ENCODE measurements at regions not wholly inside any gene's neighbourhood (a gene's known extent, or its start where the extent isn't known, plus 50 kb on each side); places are given as distances from the start of the nearest gene placed in this dataset.

DNA sequence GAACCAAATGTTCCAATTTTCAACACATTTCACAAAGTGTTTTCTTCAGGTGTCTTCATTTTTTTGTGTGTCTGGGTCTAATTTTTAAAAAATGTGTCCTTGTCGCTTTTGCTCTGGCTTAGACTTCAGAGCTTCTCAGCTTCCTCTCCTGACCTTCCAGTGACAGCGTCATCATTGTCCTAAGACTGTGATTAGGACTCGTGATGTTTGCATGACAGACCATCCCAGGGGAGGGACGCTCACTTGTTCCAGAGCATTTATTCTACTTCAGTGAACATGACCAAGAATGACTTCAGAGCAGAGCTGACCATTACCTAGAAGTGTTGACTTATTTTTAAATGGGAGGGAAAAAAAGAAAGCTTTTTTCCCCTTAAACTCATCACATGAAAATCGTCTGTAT is 591.9 kb downstream of the IRS1 start:
- no peak for DNase-seq (ENCODE audit: low spot score)

- no peak for DNase-seq (ENCODE audit: low spot score)
Measured at GRCh38 chr2:226199555-226199954, 600.1 kb downstream of the IRS1 start.

GRCh38 chr2:226198956-226199355 is 600.7 kb downstream of the IRS1 start:
- DNase-seq (ENCODE audit: low spot score): no peak

DNA sequence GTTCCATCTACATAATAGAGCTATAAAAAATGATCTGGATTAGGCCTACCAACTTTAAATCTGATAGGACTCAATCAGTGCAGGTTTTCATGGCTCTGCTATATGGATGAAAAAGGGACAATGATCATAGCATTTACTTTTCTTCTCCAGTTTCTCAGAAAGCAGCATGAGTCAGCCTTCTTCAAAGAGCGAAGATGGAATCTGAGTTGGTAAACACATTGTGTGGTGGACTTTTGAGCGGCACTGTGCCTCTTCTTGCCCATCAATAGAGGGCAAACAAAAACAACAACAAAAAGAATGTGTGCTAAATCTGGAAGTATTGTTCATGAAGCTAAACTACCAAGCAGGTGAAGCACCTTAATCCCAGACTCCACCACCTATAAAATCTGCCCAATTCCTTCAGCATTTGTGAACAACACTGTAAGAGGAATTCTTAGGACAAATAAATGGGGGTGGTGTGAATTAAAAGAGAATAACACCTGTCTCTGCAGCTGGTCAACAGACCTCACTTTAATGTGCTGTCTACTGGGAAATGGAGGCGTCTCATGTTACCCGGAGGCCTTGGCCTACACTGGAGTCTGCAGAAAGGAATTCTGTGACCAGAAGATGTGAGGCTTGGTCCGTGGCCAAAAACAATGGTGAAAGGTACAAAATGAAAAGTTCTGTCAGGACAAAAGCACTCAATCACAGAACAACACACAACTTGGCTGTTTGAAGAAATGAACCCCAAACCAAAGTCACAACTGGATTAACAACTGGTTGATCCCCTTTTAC is 609.0 kb downstream of the IRS1 start:
- DNase-seq (ENCODE audit: low spot score): no peak

DNA sequence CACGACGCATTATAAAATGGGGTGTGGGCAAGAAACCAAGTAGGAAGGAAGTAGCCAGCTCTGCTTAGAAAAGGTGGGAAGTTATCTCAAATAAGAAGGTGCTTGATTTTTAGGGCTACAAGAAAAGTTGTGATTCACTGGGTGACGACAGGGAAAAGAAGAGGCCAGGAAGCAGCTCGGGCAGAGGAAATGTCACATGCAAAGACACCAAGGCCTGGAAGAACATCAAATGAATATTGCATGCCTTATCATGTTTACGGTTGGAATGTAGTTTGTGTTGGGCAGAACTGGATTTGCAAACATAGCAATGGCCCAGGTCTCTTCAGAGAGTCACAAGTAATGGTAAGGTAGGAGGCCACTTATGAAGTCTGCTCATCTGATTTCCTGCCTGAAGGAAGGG is 610.6 kb downstream of the IRS1 start:
- no peak for DNase-seq (ENCODE audit: low spot score)

DNA sequence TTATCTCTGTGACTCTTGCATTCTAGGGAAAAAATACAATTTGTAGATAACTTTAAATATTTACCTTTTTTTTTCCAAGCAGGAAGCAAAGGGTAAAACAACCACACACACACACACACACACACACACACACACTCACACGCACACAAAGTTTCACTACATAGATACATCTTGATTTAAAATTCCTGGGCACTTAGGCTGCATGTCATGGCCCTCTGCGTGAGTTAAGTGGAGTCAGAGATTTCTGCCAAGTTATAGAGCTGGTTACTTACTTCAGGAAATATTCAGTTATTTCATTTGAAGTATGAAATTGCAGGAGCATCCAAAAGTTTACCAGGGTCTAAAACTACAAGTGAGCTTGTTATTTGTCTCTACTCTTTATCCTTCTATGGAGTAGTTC is 612.0 kb downstream of the IRS1 start:
- DNase-seq (ENCODE audit: low spot score): no peak

GRCh38 chr2:226187156-226187555 is 612.5 kb downstream of the IRS1 start:
- DNase-seq (ENCODE audit: low spot score): no peak

DNA sequence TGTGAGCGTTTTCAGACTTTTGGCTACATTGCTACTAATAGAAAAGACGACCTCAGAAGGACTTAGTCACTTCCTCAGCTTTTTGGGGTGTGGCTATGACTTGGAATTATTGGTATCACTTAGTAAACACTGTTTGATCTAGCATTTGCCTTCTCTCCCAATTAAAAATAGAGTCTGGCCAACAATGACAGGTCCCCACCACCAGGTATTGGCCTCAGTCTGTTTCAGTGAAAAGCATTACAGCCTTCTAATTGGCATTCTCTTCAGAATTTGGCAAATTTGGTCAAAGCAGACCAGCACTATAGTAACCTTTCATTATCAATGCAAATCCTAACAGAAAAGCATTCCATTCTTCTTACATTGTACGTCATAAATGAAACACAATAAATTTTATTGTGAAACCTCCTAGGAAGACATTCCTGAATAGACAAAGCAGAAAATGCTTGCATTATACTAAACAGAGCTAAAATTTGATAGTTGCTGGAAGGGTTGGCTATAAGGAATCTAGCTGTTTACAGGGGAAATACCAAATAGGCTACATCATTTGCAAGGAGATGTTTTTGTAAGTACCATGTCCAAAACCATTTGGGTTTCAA is 613.9 kb downstream of the IRS1 start:
- no peak for DNase-seq (ENCODE audit: low spot score)

DNA sequence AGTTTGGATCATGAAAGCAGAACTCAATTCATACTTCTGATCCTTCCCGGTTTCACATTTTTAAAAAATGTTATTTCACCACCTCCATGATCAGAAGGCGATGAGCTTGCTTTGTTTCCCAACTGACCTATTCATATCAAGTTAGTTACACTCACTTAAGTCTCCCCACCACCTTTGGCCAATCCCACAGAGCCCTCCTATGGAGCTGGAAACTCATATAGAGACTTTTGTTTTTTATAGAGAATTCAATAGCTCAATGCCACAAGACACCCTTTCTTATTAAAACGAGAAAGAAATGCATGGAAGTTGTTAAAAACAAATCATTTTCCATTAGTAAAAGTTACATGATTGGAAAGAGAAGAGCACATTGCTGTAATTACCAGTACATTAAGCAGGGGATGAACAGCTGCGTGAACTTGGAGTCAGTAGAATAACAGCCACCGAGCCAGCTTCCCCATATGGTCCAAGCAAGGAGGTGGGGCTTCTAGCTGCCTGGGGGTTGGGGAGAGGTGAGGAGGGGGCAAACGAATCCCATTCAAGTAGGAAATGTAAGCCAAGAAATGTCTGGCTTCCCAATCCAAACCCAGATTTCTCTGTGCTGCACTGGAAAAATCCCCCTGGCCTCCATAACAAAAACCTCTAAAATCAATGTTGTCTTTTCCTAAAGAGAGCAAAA is 614.5 kb downstream of the IRS1 start:
- no peak for DNase-seq (ENCODE audit: low spot score)

DNA sequence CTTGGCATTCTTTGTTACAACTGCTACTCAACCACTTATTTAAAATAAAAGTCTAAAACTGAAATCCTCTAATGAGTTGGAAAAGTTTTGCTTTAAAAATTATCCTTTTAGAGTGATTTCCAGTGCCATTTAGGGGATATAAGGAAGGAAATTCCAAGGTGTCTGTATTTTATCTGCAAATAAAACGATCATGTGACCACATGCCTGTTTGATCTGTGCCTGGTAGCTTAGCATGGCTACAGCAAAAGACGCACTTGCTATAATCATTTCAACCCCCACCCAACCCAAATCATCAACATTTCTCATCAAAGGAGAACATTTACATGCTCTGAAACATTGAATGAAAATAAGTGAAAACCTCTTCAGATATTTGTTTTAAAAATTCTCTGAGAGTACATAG is 615.1 kb downstream of the IRS1 start:
- no peak for DNase-seq (ENCODE audit: low spot score)

DNA sequence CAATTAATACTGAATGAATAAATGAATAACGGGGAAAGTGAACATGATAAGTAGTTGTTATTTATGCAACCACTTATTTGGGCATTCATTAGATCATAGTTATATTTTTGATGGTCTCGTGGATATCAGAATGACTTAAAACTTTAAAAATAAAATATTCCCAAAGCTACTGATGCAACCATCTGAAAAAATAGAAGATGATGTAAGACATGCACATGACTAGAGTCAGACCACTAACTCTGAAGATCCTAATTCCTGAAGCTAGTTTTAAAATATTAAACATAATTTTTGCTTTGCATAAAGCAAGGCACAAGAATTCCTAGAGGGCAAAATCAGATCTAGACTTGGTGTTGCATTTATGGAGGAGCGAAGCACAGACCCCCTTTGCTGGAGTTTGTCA is 616.1 kb downstream of the IRS1 start:
- DNase-seq (ENCODE audit: low spot score): no peak

- DNase-seq (ENCODE audit: low spot score): no peak
Measured at GRCh38 chr2:226183033-226183432, 616.6 kb downstream of the IRS1 start.

DNA sequence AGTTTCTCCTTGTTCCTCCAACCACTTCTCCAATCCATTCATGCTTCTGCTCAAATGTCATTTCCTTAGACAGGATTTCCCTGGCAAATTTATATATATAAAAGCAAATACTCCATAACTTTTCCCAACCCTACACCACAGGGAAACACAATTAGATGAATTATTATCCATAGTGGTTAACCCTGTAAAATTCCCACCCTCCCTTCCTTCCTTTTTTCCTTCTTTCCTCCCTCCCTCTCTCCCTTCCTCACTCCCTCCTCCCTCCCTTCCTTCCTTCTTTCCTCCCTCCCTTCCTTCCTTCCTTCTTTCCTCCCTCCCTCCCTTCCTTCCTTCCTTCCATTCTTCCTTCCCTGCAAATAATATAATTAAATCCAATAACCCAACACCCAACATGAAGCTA is 617.7 kb downstream of the IRS1 start:
- no peak for DNase-seq (ENCODE audit: low spot score)

DNA sequence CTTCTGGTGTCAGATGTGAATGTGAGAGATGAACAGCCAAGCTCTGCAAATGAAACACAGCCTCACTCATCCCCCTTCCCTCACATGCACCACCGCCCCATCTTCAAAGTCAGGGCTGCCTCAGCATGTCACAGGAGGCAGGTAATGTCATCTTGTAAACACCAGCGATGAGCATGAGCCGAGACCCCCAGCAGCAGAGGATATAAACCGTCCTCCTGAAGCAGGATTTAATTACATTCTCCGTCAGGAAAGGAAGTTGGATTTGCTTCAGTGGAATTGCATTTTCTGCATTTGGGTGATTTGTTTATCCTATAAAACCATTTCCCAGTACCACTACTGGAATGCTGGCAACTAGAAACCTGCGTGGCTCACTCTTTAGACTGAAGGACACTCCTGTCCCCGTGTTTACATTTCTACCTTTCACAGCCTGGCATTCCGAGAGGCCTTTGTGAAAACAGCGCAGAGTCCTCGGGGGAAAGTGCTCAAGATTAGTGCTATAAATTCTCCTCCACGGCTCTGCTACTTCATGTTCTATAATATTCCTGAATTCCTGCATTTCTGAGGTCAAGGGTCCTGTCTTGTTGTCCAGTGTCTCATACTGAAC is 619.2 kb downstream of the IRS1 start:
- no peak for DNase-seq (ENCODE audit: low spot score)

- DNase-seq (ENCODE audit: low spot score): no peak
Measured at GRCh38 chr2:226179010-226179409, 620.6 kb downstream of the IRS1 start.

DNA sequence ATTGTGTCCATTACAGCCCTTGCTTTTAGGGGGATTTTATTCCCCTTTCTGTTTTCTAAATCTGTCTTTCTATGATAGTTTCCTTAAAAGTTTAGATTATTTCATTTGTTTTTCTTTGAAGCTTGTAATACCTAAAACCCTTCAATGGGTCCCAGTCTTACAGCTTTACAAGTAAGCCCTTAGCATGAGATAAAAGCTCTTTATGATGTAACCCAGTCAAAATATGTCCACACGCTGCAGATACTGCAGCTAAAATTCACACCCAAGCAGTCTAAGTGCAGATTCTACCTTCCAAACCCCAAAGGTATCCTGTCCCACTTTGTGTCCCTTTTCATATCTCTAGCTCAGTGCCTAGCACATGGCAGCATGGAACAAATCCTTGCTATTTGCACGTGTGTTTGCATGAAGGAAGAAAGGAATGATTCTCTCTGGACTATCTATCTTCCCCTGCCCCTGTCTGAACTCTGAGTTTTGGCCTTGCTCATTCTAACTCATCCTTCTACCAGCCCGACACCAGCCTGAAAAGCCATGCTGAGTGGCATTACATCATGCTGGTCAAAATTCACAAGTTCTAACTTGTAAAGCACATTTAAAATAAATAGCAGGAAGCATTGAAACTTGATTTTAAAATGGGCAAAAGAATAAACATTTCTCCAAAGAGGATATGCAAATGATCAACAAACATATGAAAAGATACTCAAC is 623.2 kb downstream of the IRS1 start:
- DNase-seq (ENCODE audit: low spot score): no peak

DNA sequence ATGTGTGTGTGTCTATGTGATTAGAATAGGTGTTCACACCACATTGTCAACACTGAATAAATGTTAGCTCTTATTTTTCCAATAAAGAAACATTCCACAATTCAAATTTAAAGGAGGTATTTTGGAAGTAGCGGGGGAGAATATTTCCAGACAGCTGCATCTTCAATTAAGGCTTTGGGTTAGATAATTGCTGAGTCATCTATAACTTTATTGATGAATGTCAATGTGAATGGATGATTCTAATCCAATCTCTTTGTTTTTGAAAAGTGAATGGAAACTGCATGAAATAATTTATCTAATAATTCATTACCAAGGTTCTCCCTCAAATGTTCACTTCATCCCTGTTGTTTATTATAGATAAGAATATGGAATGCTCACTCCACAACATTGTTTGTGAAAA is 625.2 kb downstream of the IRS1 start:
- no peak for DNase-seq (ENCODE audit: low spot score)

- DNase-seq (ENCODE audit: low spot score): no peak
Measured at GRCh38 chr2:226172939-226173338, 626.7 kb downstream of the IRS1 start.

DNA sequence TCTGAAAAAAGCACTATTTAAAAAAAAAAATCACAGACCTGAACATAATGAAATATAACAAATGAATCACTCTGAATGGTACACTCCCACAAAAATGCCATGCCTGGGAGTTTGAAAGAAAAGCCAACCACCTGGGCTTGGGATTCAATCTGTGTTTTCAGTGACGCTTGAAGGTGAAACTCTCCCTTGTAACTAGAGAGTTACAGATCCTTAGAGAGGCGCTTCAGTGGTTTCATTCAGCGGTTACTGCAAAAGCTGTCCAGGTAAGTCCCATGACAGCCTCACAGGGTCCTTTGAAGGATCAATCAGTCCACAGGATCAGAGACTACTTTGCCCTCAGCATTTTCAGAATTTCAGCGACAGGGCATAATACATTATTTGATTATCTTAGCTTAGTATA is 627.3 kb downstream of the IRS1 start:
- no peak for DNase-seq (ENCODE audit: low spot score)

DNA sequence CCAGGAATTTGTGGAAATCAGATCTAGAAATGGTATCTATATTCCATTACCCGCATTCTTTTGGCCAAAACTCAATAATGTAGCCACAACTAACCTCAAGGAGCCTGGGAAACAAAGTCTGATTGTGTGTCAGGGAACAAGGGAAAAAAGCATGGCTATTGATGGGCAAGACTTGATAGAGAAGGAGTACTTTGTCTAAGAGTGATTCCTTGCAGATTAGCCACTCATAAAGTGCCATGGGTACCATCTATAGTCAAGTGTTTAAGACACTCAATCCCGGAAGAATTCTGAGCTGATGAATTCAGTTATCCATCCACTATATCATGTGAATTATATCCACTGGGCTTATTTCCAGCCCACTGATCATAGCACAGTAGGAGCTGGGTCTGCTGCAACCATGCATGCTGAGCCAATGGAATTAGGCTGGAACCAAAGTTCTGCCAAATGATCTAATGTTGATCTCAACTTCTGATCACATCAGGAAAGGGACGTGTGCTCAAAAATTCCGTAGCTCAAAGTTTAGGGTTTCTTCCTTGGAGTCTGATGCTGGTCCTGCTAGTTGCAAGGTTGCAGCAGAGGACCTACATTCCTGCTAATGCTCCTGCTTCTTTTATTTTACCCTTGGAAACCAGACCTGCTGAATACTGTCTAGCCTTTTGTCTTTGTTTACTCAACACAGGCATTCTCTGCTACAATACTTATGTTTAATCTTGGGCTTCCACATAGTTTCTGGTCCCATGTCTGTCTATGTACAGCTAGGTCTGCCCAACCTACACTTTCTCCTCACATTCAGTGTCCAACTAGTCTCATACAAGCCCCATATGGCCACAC is 629.7 kb downstream of the IRS1 start:
- no peak for DNase-seq (ENCODE audit: low spot score)

DNA sequence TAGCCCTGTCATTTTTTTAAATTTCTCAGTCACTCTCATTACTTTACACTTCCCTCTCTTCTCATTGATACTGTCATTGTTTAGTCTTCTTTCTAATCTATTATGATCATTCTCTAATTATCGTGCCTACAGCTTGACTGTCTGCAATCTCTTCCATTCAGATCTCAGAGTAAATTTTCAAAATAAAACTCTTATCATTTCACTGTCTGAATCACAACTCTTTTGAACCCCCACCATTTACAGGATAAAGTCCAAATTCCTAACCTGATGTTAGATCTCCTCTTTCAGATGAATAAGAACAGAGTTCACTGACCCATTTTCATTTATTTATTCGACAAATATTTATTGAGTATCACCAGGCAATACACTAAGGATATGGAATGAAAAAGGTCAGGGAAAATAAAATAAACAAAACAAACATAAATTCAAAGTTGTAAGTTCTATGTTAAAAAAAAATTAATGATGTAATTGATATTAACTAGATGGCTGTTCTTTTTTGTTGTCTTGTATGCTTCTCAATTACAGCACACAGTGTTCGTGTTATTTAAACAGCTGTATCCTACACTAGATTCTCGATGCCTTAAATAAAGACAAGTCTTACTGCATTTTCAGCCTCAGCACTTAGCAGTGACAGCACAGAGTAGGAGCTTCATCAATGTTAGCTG is 631.0 kb downstream of the IRS1 start:
- DNase-seq (ENCODE audit: low spot score): no peak

Measured in hematopoietic multipotent progenitor cell treated with erythropoietin and hydrocortisone succinate and interleukin-3 and kit ligand, for 17 days (in vitro differentiated cells).